A673 (cell line): ENCODE measurements at regions not wholly inside any gene's neighbourhood (a gene's known extent, or its start where the extent isn't known, plus 50 kb on each side); places are given as distances from the start of the nearest gene placed in this dataset.

ENCODE experiments used
- BruUV-seq: library from RNA; stranded (reverse); fragments of 400-500 nt; replicated peaks from 2 replicates; lab custom pipeline; 2021; lab: Mats Ljungman, UMichigan
- CTCF ChIA-PET: fragments of 300-600 bp; sonication (Branson Sonifier 250); formaldehyde crosslinking; loops from one replicate; lab custom pipeline; 2022; ENCODE audit warnings: antibody characterized with exemption; lab: Charles Lee
- POLR2A ChIA-PET: fragments of 300-600 bp; sonication (Branson Sonifier 250); formaldehyde crosslinking; loops from one replicate; lab custom pipeline; 2022; ENCODE audit warnings: antibody characterized with exemption; ENCODE audit not compliant: low non-redundant PET; lab: Charles Lee
- DNase-seq: peaks from one replicate; pipeline ENCODE4 v3.0.0-alpha.2; 2015; ENCODE audit warnings: low spot score
- H3K27ac ChIP-seq: fragments of 200-600 bp; sonication (generic); 2 replicates; pipeline ENCODE4 v1.5.1; 2016; ENCODE audit warnings: mixed run types, low read depth, mild to moderate bottlenecking, mixed read lengths, antibody characterized with exemption, low read length; ENCODE audit not compliant: poor library complexity, severe bottlenecking
- H3K27me3 ChIP-seq: fragments of 200-600 bp; sonication (generic); replicated peaks from 2 replicates; pipeline ENCODE4 v1.6.1; 2017; ENCODE audit warnings: mixed run types, low read depth, mild to moderate bottlenecking, mixed read lengths, antibody characterized with exemption, low read length; ENCODE audit not compliant: insufficient read depth, poor library complexity
- H3K36me3 ChIP-seq: fragments of 200-600 bp; sonication (generic); 2 replicates; pipeline ENCODE4 v1.6.1; 2016; ENCODE audit warnings: mixed run types, mild to moderate bottlenecking, mixed read lengths, antibody characterized with exemption, low read length; ENCODE audit not compliant: insufficient read depth, poor library complexity, severe bottlenecking
- H3K4me1 ChIP-seq: fragments of 200-600 bp; sonication (generic); 2 replicates; pipeline ENCODE4 v1.6.1; 2017; ENCODE audit warnings: mixed run types, mild to moderate bottlenecking, mixed read lengths, antibody characterized with exemption, low read length; ENCODE audit not compliant: insufficient read depth, poor library complexity, severe bottlenecking
- H3K4me3 ChIP-seq: fragments of 200-600 bp; sonication (generic); 2 replicates; pipeline ENCODE4 v1.5.1; 2016; ENCODE audit warnings: low read depth, mixed run types, mild to moderate bottlenecking, mixed read lengths, low read length; ENCODE audit not compliant: poor library complexity, severe bottlenecking
- H3K9me3 ChIP-seq: fragments of 200-600 bp; sonication (generic); 2 replicates; pipeline ENCODE4 v1.6.1; 2016; ENCODE audit warnings: mixed run types, low read depth, mild to moderate bottlenecking, mixed read lengths, antibody characterized with exemption, low read length; ENCODE audit not compliant: poor library complexity, severe bottlenecking
- EZH2 ChIP-seq: fragments of 200-600 bp; sonication (generic); IDR thresholded peaks from 2 replicates; pipeline ENCODE4 v1.6.1; 2017; ENCODE audit warnings: borderline replicate concordance, low read depth, mild to moderate bottlenecking, mixed read lengths, antibody characterized with exemption, low read length; ENCODE audit not compliant: poor library complexity, severe bottlenecking
- intact Hi-C: fragments of 100-400 bp; cut with micrococcal nuclease; formaldehyde crosslinking; loops from one replicate; pipeline ENCODE4 v1.10.0; 2022; ENCODE audit not compliant: unreplicated experiment
- TF ChIP-seq, protein P1 (sequence below): fragments of 300-800, 200-600 bp; sonication (generic); conservative IDR thresholded peaks from 2 replicates; pipeline ENCODE4 v1.5.1; 2017; ENCODE audit warnings: low read depth, mild to moderate bottlenecking, antibody characterized with exemption, low read length, moderate library complexity, mixed read lengths

DNA sequence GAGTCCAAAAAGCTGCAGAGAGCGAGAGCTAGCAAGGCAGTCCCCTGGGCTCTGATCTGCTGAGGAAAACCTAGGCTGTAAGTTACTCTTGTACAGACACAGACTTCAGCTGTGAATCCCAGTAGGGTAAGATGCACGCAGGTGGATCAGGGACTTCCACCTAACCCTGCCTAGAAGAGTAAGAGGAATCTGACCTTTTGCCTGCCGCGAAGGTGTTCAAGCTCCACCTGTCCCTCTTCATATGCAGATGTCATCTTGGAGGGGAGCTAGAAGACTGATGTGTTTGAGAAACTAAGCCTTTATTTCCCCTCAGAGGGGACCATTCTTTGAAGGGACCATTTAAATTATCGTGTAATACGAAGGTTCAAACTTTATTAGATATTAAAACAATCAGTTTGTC is 108.6 kb upstream of the USP24 start:
- ChIA-PET POLR2A (no interaction called here), CTCF (no interaction called here)
- no peaks in the 10 kb centered on the region for H3K4me1 ChIP-seq
- no TSS peak for BruUV-seq
- no peaks in the 10 kb centered on the region for H3K27me3 ChIP-seq
- DNase-seq, result no peak
- no peak overlapping the region for H3K27ac ChIP-seq
- H3K9me3 ChIP-seq, result no peaks in the 10 kb centered on the region
- no peak for TF ChIP-seq EZH2
- TF ChIP-seq, protein P1, sequence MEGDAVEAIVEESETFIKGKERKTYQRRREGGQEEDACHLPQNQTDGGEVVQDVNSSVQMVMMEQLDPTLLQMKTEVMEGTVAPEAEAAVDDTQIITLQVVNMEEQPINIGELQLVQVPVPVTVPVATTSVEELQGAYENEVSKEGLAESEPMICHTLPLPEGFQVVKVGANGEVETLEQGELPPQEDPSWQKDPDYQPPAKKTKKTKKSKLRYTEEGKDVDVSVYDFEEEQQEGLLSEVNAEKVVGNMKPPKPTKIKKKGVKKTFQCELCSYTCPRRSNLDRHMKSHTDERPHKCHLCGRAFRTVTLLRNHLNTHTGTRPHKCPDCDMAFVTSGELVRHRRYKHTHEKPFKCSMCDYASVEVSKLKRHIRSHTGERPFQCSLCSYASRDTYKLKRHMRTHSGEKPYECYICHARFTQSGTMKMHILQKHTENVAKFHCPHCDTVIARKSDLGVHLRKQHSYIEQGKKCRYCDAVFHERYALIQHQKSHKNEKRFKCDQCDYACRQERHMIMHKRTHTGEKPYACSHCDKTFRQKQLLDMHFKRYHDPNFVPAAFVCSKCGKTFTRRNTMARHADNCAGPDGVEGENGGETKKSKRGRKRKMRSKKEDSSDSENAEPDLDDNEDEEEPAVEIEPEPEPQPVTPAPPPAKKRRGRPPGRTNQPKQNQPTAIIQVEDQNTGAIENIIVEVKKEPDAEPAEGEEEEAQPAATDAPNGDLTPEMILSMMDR, result no peak
- H3K36me3 ChIP-seq, result no peaks in the 10 kb centered on the region
- intact Hi-C loops, result no loop called here
- H3K4me3 ChIP-seq, result no peak overlapping the region

DNA sequence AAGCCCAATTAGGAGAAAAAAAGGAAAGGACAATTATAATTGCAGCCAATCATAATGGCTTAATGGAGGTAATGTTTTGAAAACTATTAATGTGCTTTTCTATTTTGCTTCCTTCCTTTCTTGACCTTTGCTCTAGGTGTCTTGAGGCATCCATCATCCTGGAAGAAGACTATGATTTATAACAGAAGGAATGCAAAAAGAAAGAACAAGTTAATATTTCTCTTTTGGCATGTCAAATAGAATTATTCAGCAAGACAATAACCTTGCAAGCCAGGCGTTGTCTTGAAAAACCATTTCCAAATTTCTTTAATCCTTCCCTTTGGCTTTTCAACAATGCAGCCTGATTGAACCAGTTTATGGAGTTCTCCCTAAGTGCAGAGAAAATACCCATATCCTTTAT is 107.7 kb upstream of the USP24 start:
- no peaks in the 10 kb centered on the region for H3K36me3 ChIP-seq
- ChIA-PET POLR2A (no interaction called here), CTCF (no interaction called here)
- TF ChIP-seq EZH2, result no peak
- TF ChIP-seq, protein P1, result no peak
- no peaks in the 10 kb centered on the region for H3K9me3 ChIP-seq
- H3K4me1 ChIP-seq, result no peaks in the 10 kb centered on the region
- H3K4me3 ChIP-seq, result no peak overlapping the region
- intact Hi-C loops, result no loop called here
- H3K27ac ChIP-seq, result no peak overlapping the region
- BruUV-seq, result no TSS peak
- no peak for DNase-seq
- no peaks in the 10 kb centered on the region for H3K27me3 ChIP-seq

DNA sequence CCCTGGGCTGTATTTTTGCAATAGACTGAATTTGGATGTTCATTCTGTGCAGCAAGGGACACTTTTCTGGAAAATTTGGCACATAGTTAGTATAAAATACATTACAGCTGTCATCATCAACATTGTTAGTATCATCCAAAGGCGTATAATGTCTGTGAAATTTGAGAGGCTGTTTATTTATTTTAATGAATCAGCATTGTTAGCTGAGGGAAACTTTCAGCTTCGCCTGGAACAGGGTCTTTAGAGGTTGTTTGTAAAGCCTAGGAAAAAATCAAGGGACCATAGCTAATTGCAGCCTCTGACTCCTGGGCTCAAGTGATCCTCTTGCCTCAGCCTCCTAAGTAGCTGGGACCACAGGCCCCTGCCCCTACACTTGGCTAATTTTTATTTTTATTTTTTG is 106.8 kb upstream of the USP24 start:
- Histone ChIP-seq H3K27me3 (no peaks in the 10 kb centered on the region), H3K4me1 (no peaks in the 10 kb centered on the region), H3K27ac (no peak overlapping the region), H3K4me3 (no peak overlapping the region), H3K36me3 (no peaks in the 10 kb centered on the region), H3K9me3 (no peaks in the 10 kb centered on the region)
- POLR2A ChIA-PET, result no interaction called here
- CTCF ChIA-PET, result no interaction called here
- DNase-seq, result no peak
- BruUV-seq, result no TSS peak
- TF ChIP-seq, protein P1, result no peak
- TF ChIP-seq EZH2, result no peak
- intact Hi-C loops, result no loop called here
